ENCODE measurements at regions not wholly inside any gene's neighbourhood (a gene's known extent, or its start where the extent isn't known, plus 50 kb on each side); places are given as distances from the start of the nearest gene placed in this dataset.

DNA sequence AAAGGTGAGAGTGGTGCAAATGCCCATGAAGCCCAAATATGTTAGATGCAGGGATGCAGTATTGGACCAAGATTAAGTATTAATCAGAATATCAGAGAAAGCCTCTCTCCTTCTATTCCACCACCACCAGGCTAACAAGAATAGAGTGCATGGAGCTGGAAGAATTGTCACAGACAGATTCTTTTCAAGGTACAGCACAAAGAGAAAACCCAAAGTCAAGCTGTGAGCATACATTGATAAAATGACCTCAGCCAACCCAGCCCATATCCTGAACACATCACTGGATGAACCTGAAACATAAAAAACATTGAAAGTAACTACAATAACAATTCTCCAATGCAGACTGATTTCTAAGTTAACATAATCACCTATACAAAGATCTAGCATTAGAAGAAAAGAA is 445.7 kb upstream of the NETO1 start:
- ATAC-seq = no peak

DNA sequence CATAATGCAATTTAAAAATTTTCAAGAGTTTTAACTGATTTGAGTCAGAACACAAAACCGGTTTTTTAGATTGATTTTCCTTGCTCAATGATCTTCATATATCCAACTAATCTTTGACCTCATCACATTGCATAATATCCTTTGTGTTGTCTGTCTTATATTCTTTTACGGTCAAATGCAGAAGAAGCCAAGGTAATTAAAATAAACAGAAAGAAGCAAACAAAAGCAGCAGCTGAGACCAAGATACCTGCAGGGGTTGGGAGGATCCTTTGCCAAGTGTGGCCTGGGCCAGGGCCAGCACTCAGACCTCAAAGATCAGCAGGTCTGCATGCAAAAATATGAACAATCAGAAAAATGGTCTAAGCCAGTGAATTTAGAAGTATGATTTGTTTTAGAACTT is 428.9 kb upstream of the NETO1 start:
- Mint-ChIP-seq H3K36me3 (no peaks in the 10 kb centered on the region), H3K4me1 (no peaks in the 10 kb centered on the region), H3K4me3 (no peak overlapping the region), H3K27me3 (ENCODE audit: low read depth in 2 of 2) (no peaks in the 10 kb centered on the region), H3K27ac (no peak overlapping the region), H3K9me3 (peaks cover 8 to 18% of the 10 kb centered on the region in 2 donors)
- H3K27ac ChIP-seq (ENCODE audit: low read length) = no peak overlapping the region
- WGBS (ENCODE audit: insufficient coverage) = 93% methylated on average over 2 of the region's 2 CpGs
- no peaks in the 10 kb centered on the region for H3K9me3 ChIP-seq (ENCODE audit: control insufficient read depth, insufficient read depth, low read length)
- DNase-seq (no peak), ATAC-seq (no peak)
- H3K4me3 ChIP-seq (ENCODE audit: low read length) = no peak overlapping the region
- intact Hi-C loops (cut with micrococcal nuclease) = no loop called here
- no peaks in the 10 kb centered on the region for H3K36me3 ChIP-seq (ENCODE audit: control insufficient read depth, insufficient read depth, low read length)
- H3K4me1 ChIP-seq (ENCODE audit: control insufficient read depth, insufficient read depth, low read length) = no peaks in the 10 kb centered on the region
- TF ChIP-seq, protein P1, sequence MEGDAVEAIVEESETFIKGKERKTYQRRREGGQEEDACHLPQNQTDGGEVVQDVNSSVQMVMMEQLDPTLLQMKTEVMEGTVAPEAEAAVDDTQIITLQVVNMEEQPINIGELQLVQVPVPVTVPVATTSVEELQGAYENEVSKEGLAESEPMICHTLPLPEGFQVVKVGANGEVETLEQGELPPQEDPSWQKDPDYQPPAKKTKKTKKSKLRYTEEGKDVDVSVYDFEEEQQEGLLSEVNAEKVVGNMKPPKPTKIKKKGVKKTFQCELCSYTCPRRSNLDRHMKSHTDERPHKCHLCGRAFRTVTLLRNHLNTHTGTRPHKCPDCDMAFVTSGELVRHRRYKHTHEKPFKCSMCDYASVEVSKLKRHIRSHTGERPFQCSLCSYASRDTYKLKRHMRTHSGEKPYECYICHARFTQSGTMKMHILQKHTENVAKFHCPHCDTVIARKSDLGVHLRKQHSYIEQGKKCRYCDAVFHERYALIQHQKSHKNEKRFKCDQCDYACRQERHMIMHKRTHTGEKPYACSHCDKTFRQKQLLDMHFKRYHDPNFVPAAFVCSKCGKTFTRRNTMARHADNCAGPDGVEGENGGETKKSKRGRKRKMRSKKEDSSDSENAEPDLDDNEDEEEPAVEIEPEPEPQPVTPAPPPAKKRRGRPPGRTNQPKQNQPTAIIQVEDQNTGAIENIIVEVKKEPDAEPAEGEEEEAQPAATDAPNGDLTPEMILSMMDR (IDR thresholded peaks at IDR 0.05) = no peak
- H3K27me3 ChIP-seq (ENCODE audit: control insufficient read depth, insufficient read depth, low read length) = no peaks in the 10 kb centered on the region

More for the DNA sequence above, 445.7 kb upstream of the NETO1 start:
- no peak for DNase-seq
- Mint-ChIP-seq H3K4me3 (no peak overlapping the region), H3K27me3 (ENCODE audit: low read depth in 2 of 2) (no peaks in the 10 kb centered on the region), H3K4me1 (no peaks in the 10 kb centered on the region), H3K36me3 (no peaks in the 10 kb centered on the region), H3K27ac (no peak overlapping the region), H3K9me3 (peaks cover 4% of the 10 kb centered on the region in 2 donors)
- Histone ChIP-seq H3K27me3 (ENCODE audit: control insufficient read depth, insufficient read depth, low read length) (no peaks in the 10 kb centered on the region), H3K4me3 (ENCODE audit: low read length) (no peak overlapping the region), H3K27ac (ENCODE audit: low read length) (no peak overlapping the region), H3K9me3 (ENCODE audit: control insufficient read depth, insufficient read depth, low read length) (no peaks in the 10 kb centered on the region), H3K36me3 (ENCODE audit: control insufficient read depth, insufficient read depth, low read length) (no peaks in the 10 kb centered on the region), H3K4me1 (ENCODE audit: control insufficient read depth, insufficient read depth, low read length) (no peaks in the 10 kb centered on the region)
- intact Hi-C loops (cut with micrococcal nuclease) = no loop called here
- TF ChIP-seq, protein P1 (IDR thresholded peaks at IDR 0.05) = no peak

DNA sequence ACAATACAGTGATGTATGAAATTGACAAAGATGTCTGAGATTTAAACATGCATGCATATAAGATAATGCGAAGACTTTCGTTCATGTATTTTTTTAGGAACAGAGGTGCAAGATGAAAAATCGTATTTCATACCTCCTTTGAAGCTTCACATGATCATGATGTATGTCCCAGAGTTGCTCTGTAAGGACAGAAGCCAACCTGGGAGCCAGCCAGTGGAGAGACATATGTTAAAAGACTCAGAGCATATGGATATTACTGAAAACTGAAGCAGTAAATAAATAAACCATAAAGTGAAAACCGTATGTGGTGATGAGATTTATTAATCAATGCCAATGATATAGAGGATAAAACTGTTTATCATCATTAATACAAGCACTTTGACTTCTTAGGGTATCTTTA is 424.4 kb upstream of the NETO1 start:
- no peaks in the 10 kb centered on the region for H3K4me1 ChIP-seq (ENCODE audit: control insufficient read depth, insufficient read depth, low read length)
- no peaks in the 10 kb centered on the region for H3K36me3 Mint-ChIP-seq
- DNase-seq (no peak), ATAC-seq (no peak)
- no peak overlapping the region for H3K27ac Mint-ChIP-seq
- no peaks in the 10 kb centered on the region for H3K9me3 ChIP-seq (ENCODE audit: control insufficient read depth, insufficient read depth, low read length)
- no peaks in the 10 kb centered on the region for H3K36me3 ChIP-seq (ENCODE audit: control insufficient read depth, insufficient read depth, low read length)
- H3K27me3 ChIP-seq (ENCODE audit: control insufficient read depth, insufficient read depth, low read length) = no peaks in the 10 kb centered on the region
- H3K27me3 Mint-ChIP-seq (ENCODE audit: low read depth in 2 of 2) = no peaks in the 10 kb centered on the region
- intact Hi-C loops (cut with micrococcal nuclease) = no loop called here
- TF ChIP-seq, protein P1 (IDR thresholded peaks at IDR 0.05) = no peak
- H3K27ac ChIP-seq (ENCODE audit: low read length) = no peak overlapping the region
- H3K4me1 Mint-ChIP-seq = no peaks in the 10 kb centered on the region
- no peak overlapping the region for H3K4me3 ChIP-seq (ENCODE audit: low read length)
- peaks cover 14% of the 10 kb centered on the region in 2 donors for H3K9me3 Mint-ChIP-seq
- 68% methylated on average over 3 of the region's 4 CpGs for WGBS (ENCODE audit: insufficient coverage)
- H3K4me3 Mint-ChIP-seq = no peak overlapping the region

DNA sequence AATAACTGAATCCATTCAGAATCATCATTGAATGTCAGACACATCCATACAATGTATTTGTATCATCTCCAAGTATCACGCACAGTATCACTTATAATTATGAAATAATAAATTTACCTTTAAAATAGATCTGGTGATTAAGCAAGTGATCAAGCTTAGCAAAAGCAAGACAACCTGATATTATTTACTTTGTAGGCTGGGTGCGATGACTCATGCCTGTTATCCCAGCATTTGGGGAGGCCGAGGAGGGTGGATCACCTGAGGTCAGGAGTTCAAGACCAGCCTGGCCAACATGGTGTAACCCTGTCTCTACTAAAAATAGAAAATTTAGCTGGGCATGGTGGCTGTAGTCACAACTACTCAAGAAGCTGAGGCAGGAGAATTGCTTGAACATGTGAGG is 421.0 kb upstream of the NETO1 start:
- TF ChIP-seq, protein P1 (IDR thresholded peaks at IDR 0.05) = no peak
- ATAC-seq = no peak

More for the DNA sequence above, 421.0 kb upstream of the NETO1 start:
- Histone ChIP-seq H3K4me3 (ENCODE audit: low read length) (no peak overlapping the region), H3K27ac (ENCODE audit: low read length) (no peak overlapping the region), H3K27me3 (ENCODE audit: control insufficient read depth, insufficient read depth, low read length) (no peaks in the 10 kb centered on the region), H3K4me1 (ENCODE audit: control insufficient read depth, insufficient read depth, low read length) (no peaks in the 10 kb centered on the region), H3K9me3 (ENCODE audit: control insufficient read depth, insufficient read depth, low read length) (no peaks in the 10 kb centered on the region), H3K36me3 (ENCODE audit: control insufficient read depth, insufficient read depth, low read length) (no peaks in the 10 kb centered on the region)
- intact Hi-C loops (cut with micrococcal nuclease) = no loop called here
- Mint-ChIP-seq H3K36me3 (no peaks in the 10 kb centered on the region), H3K27me3 (ENCODE audit: low read depth in 2 of 2) (no peaks in the 10 kb centered on the region), H3K9me3 (peaks cover 8 to 10% of the 10 kb centered on the region in 2 donors), H3K4me1 (no peaks in the 10 kb centered on the region), H3K4me3 (no peak overlapping the region), H3K27ac (no peak overlapping the region)
- no peak for DNase-seq
- WGBS (ENCODE audit: insufficient coverage) = 86% methylated on average over 2 of the region's 3 CpGs
